ENCODE measurements at regions not wholly inside any gene's neighbourhood (a gene's known extent, or its start where the extent isn't known, plus 50 kb on each side); places are given as distances from the start of the nearest gene placed in this dataset.

GRCh38 chr2:8539743-8540551 is 141.9 kb upstream of the ID2 start:
- Histone ChIP-seq H3K9me2 (replicated peaks; ENCODE audit: control insufficient read depth, low read length) (no peaks in the 10 kb centered on the region), H3K79me2 (ENCODE audit: control insufficient read depth, low read length) (no peaks in the 10 kb centered on the region), H3K4me3 (ENCODE audit: low read length) (no peak overlapping the region), H3K27ac (ENCODE audit: low read depth, low read length) (no peak overlapping the region), H3K9me3 (ENCODE audit: control insufficient read depth, insufficient read depth, low read length) (no peaks in the 10 kb centered on the region), H4K20me1 (ENCODE audit: control insufficient read depth, insufficient read depth, low read depth, low read length) (no peaks in the 10 kb centered on the region), H3K36me3 (ENCODE audit: control insufficient read depth, low read length) (no peaks in the 10 kb centered on the region), H3K27me3 (ENCODE audit: control insufficient read depth, low read length) (no peaks in the 10 kb centered on the region), H3K4me1 (ENCODE audit: control insufficient read depth, low read length) (peaks cover 91% of the 10 kb centered on the region), H3F3A (ENCODE audit: control insufficient read depth, insufficient read depth) (0 out of 2 replicates have a peak, but pooled peaks cover 4% of the 10 kb centered on the region), H3K4me2 (ENCODE audit: low read length) (peak overlapping the region; percentile 70)
- TF ChIP-seq EZH2phosphoT487 (IDR thresholded peaks at IDR 0.05; ENCODE audit: borderline replicate concordance, low read length) (no peak), CTCF (IDR thresholded peaks at IDR 0.05; ENCODE audit: low read depth, low read length, poor library complexity, severe bottlenecking) (peak; percentile 12)

- Histone ChIP-seq H3K36me3 (ENCODE audit: control insufficient read depth, low read length) (no peaks in the 10 kb centered on the region), H4K20me1 (ENCODE audit: control insufficient read depth, insufficient read depth, low read depth, low read length) (no peaks in the 10 kb centered on the region), H3K4me1 (ENCODE audit: control insufficient read depth, low read length) (peaks cover 91% of the 10 kb centered on the region), H3K27me3 (ENCODE audit: control insufficient read depth, low read length) (no peaks in the 10 kb centered on the region), H3F3A (ENCODE audit: control insufficient read depth, insufficient read depth) (0 out of 2 replicates have a peak, but pooled peaks cover 4% of the 10 kb centered on the region), H3K4me2 (ENCODE audit: low read length) (peak overlapping the region; percentile 70), H3K79me2 (ENCODE audit: control insufficient read depth, low read length) (no peaks in the 10 kb centered on the region), H3K4me3 (ENCODE audit: low read length) (no peak overlapping the region), H3K9me3 (ENCODE audit: control insufficient read depth, insufficient read depth, low read length) (no peaks in the 10 kb centered on the region), H3K9me2 (replicated peaks; ENCODE audit: control insufficient read depth, low read length) (no peaks in the 10 kb centered on the region), H3K27ac (ENCODE audit: low read depth, low read length) (no peak overlapping the region)
- TF ChIP-seq CTCF (IDR thresholded peaks at IDR 0.05; ENCODE audit: low read depth, low read length, poor library complexity, severe bottlenecking) (no peak), EZH2phosphoT487 (IDR thresholded peaks at IDR 0.05; ENCODE audit: borderline replicate concordance, low read length) (no peak)
These were observed 141.3 kb upstream of the ID2 start for GRCh38 chr2:8540552-8541055.

- no peak overlapping the region for H3K4me3 ChIP-seq (ENCODE audit: low read length)
- no peak overlapping the region for H3K27ac ChIP-seq (ENCODE audit: low read depth, low read length)
- H3F3A ChIP-seq (ENCODE audit: control insufficient read depth, insufficient read depth) = 0 out of 2 replicates have a peak, but pooled peaks cover 4% of the 10 kb centered on the region
- H3K9me3 ChIP-seq (ENCODE audit: control insufficient read depth, insufficient read depth, low read length) = no peaks in the 10 kb centered on the region
- H3K9me2 ChIP-seq (replicated peaks; ENCODE audit: control insufficient read depth, low read length) = no peaks in the 10 kb centered on the region
- TF ChIP-seq CTCF (IDR thresholded peaks at IDR 0.05; ENCODE audit: low read depth, low read length, poor library complexity, severe bottlenecking) (no peak), EZH2phosphoT487 (IDR thresholded peaks at IDR 0.05; ENCODE audit: borderline replicate concordance, low read length) (no peak)
- H3K4me2 ChIP-seq (ENCODE audit: low read length) = no peak overlapping the region
- H3K36me3 ChIP-seq (ENCODE audit: control insufficient read depth, low read length) = no peaks in the 10 kb centered on the region
- H3K4me1 ChIP-seq (ENCODE audit: control insufficient read depth, low read length) = peaks cover 91% of the 10 kb centered on the region
- no peaks in the 10 kb centered on the region for H3K79me2 ChIP-seq (ENCODE audit: control insufficient read depth, low read length)
- H4K20me1 ChIP-seq (ENCODE audit: control insufficient read depth, insufficient read depth, low read depth, low read length) = no peaks in the 10 kb centered on the region
- no peaks in the 10 kb centered on the region for H3K27me3 ChIP-seq (ENCODE audit: control insufficient read depth, low read length)
These were observed 140.6 kb upstream of the ID2 start for GRCh38 chr2:8541223-8541622.

All from DOHH2 (cell line).